Right lobe of liver (tissue), 6 donors: ENCODE measurements at regions not wholly inside any gene's neighbourhood (a gene's known extent, or its start where the extent isn't known, plus 50 kb on each side); places are given as distances from the start of the nearest gene placed in this dataset.

Experiments used
- ATAC-seq, 4 donors: fragments of 200-7000 bp; cut with Tn5 transposase; one replicate each; pipeline ENCODE4 v1.9.1; 2020; ENCODE audit warnings: mild to moderate bottlenecking in 4 of 4, moderate library complexity in 4 of 4
- DNase-seq, 3 donors: peaks; one replicate each; pipeline ENCODE4 v3.0.0-alpha.2; 2020
- H3K27ac ChIP-seq, 3 donors: fragments of 200-600 bp; one replicate each; pipeline ENCODE4 v1.8.0; 2022
- H3K27me3 ChIP-seq, 2 donors: fragments of 200-600 bp; one replicate each; pipeline ENCODE4 v1.8.0; 2022
- H3K36me3 ChIP-seq, 4 donors: fragments of 200-600 bp; sonication (generic) in 1 of 4; one replicate each; pipeline versions ENCODE4 v1.5.1 to v1.8.0; 2017 to 2022; ENCODE audit warnings: control low read depth in 1 of 4
- H3K4me1 ChIP-seq, 4 donors: fragments of 200-600 bp; sonication (generic) in 1 of 4; one replicate each; pipeline versions ENCODE4 v1.5.1 to v1.8.0; 2017 to 2022; ENCODE audit warnings: control low read depth in 1 of 4
- H3K4me3 ChIP-seq, 3 donors: fragments of 200-600 bp; one replicate each; pipeline ENCODE4 v1.8.0; 2022
- H3K9me3 ChIP-seq, 4 donors: fragments of 200-600 bp; sonication (generic) in 1 of 4; one replicate each; pipeline versions ENCODE4 v1.5.1 to v1.8.0; 2017 to 2022; ENCODE audit warnings: control low read depth in 1 of 4
- POLR2A ChIP-seq: fragments of 450-650 bp; IDR thresholded peaks from one replicate; pipeline ENCODE4 v1.6.1; 2017; ENCODE audit warnings: antibody characterized with exemption, mild to moderate bottlenecking
- WGBS: methylation state at CpG from one replicate; pipeline ENCODE4 v1.1.6; 2018; ENCODE audit warnings: low coverage, low lambda C conversion rate; ENCODE audit not compliant: insufficient coverage; ENCODE audit errors: missing lambda C conversion rate; 5-methylcytosine and 5-hydroxymethylcytosine counted together
- intact Hi-C, 2 donors: fragments of 100-400 bp; cut with DNase I; formaldehyde crosslinking; loops; one replicate each; pipeline versions ENCODE4 v1.11.2 to v1.14.1; 2022
- TF ChIP-seq, protein P1 (sequence below), 4 donors: fragments of 200-600 bp in 3 of 4; fragments of 450-650 bp in 1 of 4; IDR thresholded peaks; one replicate each; pipeline versions ENCODE4 v1.5.1 to v1.8.0; 2016 to 2022; ENCODE audit warnings: antibody characterized with exemption in 4 of 4, mild to moderate bottlenecking in 2 of 4
- donor health status: DM: no; HTN: yes; CAD: no.
- donor health status: DM: no; HTN: no; CAD: no.
- donor health status: DM: no; HTN: no; CAD: no.
- donor health status: DM: no; HTN: yes; CAD: no.
- donor health status: DM: no; HTN: yes; CAD: no.

DNA sequence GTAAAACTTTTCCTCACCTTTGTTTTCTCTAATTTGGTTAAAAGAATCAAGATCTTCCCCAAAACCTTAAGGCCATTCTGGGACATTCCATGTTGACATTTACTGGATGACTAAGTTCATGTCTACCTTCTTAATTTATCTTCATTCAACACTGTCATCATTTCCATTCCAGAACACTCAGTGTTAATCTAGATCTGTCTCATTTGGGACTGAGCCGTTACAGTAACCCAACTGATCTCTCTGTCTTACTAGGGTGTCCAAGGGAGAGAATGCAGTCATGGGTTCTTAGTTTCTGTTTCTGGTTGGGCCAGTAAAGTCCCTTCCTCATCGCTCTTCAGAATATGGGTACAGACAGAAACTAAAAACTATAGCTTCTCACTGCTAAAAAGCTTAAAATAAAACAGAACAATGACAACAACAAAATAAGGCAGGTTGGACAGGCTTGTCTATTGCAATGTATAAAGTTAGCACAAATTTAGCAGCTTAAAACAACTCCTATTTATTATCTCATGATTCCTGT lies 144.8 kb downstream of the ASCL1 start:
- Histone ChIP-seq H3K4me1 (no peaks in the 10 kb centered on the region), H3K27ac (no peak overlapping the region), H3K27me3 (no peaks in the 10 kb centered on the region), H3K4me3 (no peak overlapping the region), H3K9me3 (no peaks in the 10 kb centered on the region), H3K36me3 (no peaks in the 10 kb centered on the region)
- intact Hi-C loops = no loop called here
- TF ChIP-seq, protein P1, sequence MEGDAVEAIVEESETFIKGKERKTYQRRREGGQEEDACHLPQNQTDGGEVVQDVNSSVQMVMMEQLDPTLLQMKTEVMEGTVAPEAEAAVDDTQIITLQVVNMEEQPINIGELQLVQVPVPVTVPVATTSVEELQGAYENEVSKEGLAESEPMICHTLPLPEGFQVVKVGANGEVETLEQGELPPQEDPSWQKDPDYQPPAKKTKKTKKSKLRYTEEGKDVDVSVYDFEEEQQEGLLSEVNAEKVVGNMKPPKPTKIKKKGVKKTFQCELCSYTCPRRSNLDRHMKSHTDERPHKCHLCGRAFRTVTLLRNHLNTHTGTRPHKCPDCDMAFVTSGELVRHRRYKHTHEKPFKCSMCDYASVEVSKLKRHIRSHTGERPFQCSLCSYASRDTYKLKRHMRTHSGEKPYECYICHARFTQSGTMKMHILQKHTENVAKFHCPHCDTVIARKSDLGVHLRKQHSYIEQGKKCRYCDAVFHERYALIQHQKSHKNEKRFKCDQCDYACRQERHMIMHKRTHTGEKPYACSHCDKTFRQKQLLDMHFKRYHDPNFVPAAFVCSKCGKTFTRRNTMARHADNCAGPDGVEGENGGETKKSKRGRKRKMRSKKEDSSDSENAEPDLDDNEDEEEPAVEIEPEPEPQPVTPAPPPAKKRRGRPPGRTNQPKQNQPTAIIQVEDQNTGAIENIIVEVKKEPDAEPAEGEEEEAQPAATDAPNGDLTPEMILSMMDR (IDR thresholded peaks at IDR 0.05) = no peak
- TF ChIP-seq POLR2A = no peak
- no peak for DNase-seq
- no peak for ATAC-seq
- WGBS = 88% methylated on average over 2 of the region's 2 CpGs

DNA sequence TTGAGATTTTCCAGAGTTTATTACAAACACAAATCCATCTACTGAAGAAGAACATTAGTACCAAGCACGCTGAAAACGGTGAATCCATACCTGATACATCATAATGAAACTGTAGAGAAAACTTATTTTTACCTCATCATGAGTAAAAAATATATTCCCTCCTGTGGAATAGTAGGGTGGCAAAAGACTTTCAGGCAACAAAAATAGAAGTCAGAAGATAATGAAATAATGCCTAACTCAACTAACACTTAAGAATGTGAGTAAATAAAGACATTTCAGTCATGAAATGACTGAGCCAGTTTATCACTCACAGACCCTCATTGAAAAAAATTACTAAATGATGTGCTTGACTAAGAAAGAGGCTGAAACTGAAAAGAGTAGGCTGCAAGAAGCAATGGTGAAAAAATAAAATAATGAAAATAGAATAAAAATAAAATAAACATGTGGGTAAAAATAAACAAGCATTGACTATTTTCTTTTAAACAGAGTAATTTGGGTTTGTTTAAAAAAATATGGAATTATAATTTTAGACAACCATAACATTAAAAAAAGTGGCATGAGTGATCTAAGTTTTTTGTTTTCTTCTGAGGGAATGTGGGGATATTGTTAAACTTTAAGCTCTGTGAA lies 148.6 kb downstream of the ASCL1 start:
- Histone ChIP-seq H3K27ac (no peak overlapping the region), H3K9me3 (no peaks in the 10 kb centered on the region), H3K4me3 (no peak overlapping the region), H3K27me3 (no peaks in the 10 kb centered on the region), H3K4me1 (no peaks in the 10 kb centered on the region), H3K36me3 (no peaks in the 10 kb centered on the region)
- intact Hi-C loops = no loop called here
- DNase-seq (no peak), ATAC-seq (no peak)
- WGBS = 69% methylated on average over 2 of the region's 2 CpGs
- TF ChIP-seq, protein P1 (IDR thresholded peaks at IDR 0.05) = no peak
- no peak for TF ChIP-seq POLR2A

DNA sequence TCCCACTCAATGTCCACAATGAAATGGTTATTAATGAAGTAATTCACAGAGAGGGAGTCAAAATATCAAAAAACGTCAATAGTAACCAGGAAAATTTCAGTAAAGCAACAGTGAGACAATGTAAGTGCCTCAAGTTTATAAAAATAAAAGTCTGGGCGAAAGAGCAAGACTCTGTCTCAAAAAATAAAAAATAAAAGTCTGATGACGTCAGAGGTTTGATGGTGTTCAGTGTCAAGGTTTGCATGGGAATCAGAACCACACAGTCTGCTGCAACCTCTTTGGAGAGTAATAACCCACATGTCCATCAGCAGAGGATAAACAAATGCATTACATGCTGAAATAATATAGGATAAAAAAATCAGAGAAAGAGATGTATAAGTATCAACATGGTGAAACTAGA lies 152.4 kb downstream of the ASCL1 start:
- Histone ChIP-seq H3K4me3 (no peak overlapping the region), H3K27ac (no peak overlapping the region), H3K36me3 (no peaks in the 10 kb centered on the region), H3K27me3 (no peaks in the 10 kb centered on the region), H3K9me3 (no peaks in the 10 kb centered on the region), H3K4me1 (peaks cover 0 to 7% (median under 1%) of the 10 kb centered on the region in 4 donors)
- intact Hi-C loops = loop anchor here in 1 of 2 donors (10.0 kb wide), 1 partner anchor 155 kb away; the partner anchor contains the start of gene ASCL1
- WGBS = 68% methylated on average over 3 of the region's 3 CpGs
- ATAC-seq (no peak), DNase-seq (no peak)
- TF ChIP-seq, protein P1 (IDR thresholded peaks at IDR 0.05) = no peak
- TF ChIP-seq POLR2A = no peak

DNA sequence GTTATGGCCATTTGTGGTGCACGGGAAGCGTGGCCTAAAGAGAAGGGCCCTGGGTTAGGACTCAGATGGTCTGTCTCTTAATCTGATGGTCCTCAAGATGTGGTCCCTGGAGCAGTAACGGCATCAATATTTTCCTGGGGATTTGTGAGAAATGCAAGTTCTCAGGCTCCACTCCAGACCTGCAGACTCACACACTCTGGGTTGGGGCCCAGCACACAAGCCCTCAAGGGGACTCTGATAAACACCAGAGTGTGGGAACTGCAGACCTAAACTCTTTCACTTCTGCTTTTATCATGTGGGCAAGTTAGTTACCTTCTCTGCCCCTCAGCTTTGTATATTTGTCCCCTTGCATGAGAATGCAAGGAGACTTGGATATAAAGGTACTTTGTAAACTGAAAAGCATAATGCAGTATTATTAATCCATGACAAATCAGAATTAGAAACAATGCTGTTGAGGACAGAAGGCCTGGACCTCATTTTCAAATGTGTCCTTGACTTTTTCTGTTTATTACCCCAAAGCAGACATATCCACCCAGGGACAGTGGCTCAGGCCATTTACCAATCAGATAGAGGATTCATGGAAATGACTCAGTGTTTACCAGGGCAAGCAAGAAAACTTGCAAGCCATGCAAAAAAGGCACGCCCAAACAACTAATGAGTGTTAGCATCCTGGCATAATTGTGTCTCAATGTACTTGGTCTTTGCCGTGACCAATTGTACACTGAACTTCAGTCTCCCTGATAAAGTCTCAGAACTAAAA lies 157.0 kb downstream of the ASCL1 start:
- 60% methylated on average over 4 of the region's 5 CpGs for WGBS
- Histone ChIP-seq H3K4me1 (peaks cover 0 to 11% (median 4%) of the 10 kb centered on the region in 4 donors), H3K27ac (peak overlapping the region; percentile 26 to 47 (median 47)), H3K36me3 (no peaks in the 10 kb centered on the region), H3K4me3 (no peak overlapping the region), H3K27me3 (no peaks in the 10 kb centered on the region), H3K9me3 (no peaks in the 10 kb centered on the region)
- DNase-seq = peak in 1 of 3 donors; percentile 21
- peak; percentile 76 to 84 (median 78) for ATAC-seq
- intact Hi-C loops = loop anchor here in 1 of 2 donors (10.0 kb wide), 1 partner anchor 160 kb away; the partner anchor contains the start of gene ASCL1
- TF ChIP-seq POLR2A = no peak
- TF ChIP-seq, protein P1 (IDR thresholded peaks at IDR 0.05) = no peak
